ENCODE measurements at regions not wholly inside any gene's neighbourhood (a gene's known extent, or its start where the extent isn't known, plus 50 kb on each side); places are given as distances from the start of the nearest gene placed in this dataset.

- no peak overlapping the region for H3K27ac Mint-ChIP-seq
- H3K9me3 Mint-ChIP-seq: peaks cover 39% of the 10 kb centered on the region
- no peak for ATAC-seq (replicated peaks)
- H3K4me1 Mint-ChIP-seq: no peaks in the 10 kb centered on the region
- no peaks in the 10 kb centered on the region for H3K36me3 Mint-ChIP-seq (ENCODE audit: low read depth)
- no peaks in the 10 kb centered on the region for H3K27me3 Mint-ChIP-seq
- H3K4me3 Mint-ChIP-seq: no peak overlapping the region
Observed at GRCh38 chr5:9865574-9865973, 235.4 kb upstream of the TAS2R1 start.

DNA sequence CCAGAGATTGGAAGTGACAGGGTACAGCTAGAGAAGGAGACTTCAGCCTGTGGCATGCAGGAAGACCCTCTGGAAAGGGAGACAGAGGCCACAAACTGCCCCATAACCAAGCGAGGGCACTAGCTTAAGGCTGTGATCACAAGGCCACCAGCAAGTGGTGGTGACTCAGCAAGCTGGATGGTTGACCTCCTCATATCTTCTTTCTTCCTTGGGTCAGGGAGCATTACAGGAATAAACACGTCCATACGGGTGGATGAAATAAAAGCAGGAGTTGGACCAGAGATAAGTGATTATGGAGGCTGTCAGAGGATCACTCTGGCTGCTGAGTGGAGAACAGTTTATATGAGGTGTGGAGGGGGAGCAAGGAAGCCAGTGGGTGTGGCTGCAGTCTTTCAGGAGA is 234.6 kb upstream of the TAS2R1 start:
- Mint-ChIP-seq H3K27me3 (no peaks in the 10 kb centered on the region), H3K9me3 (peaks cover 34% of the 10 kb centered on the region), H3K4me1 (no peaks in the 10 kb centered on the region), H3K27ac (no peak overlapping the region), H3K4me3 (no peak overlapping the region), H3K36me3 (ENCODE audit: low read depth) (no peaks in the 10 kb centered on the region)
- ATAC-seq (replicated peaks): no peak

DNA sequence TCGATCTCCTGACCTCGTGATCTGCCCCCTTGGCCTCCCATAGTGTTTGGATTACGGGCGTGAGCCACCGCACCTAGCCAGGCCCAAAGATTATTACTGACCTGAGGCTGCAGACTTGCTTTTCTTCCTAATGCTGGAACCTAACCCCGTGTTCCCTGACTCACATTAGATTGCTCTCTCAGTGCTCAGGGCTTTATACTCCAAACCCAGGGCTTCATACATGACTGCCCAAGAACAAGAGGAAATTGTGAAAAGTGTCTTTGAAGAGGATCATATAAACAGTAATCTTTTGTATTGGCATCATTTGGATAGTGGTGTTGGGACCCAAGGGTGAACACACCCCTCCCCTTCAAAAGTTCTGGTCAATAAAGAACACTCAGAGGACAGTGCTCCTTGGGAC is 233.3 kb upstream of the TAS2R1 start:
- H3K4me3 Mint-ChIP-seq: no peak overlapping the region
- no peaks in the 10 kb centered on the region for H3K4me1 Mint-ChIP-seq
- no peak for ATAC-seq (replicated peaks)
- H3K9me3 Mint-ChIP-seq: peaks cover 24% of the 10 kb centered on the region
- no peaks in the 10 kb centered on the region for H3K36me3 Mint-ChIP-seq (ENCODE audit: low read depth)
- no peak overlapping the region for H3K27ac Mint-ChIP-seq
- no peaks in the 10 kb centered on the region for H3K27me3 Mint-ChIP-seq

GRCh38 chr5:9861666-9862256 is 231.6 kb upstream of the TAS2R1 start:
- Mint-ChIP-seq H3K27ac (no peak overlapping the region), H3K4me1 (no peaks in the 10 kb centered on the region), H3K9me3 (peaks cover 20% of the 10 kb centered on the region), H3K36me3 (ENCODE audit: low read depth) (no peaks in the 10 kb centered on the region), H3K4me3 (no peak overlapping the region), H3K27me3 (no peaks in the 10 kb centered on the region)
- no peak for ATAC-seq (replicated peaks)

- Mint-ChIP-seq H3K27me3 (no peaks in the 10 kb centered on the region), H3K9me3 (peaks cover 7% of the 10 kb centered on the region), H3K4me3 (no peak overlapping the region), H3K36me3 (ENCODE audit: low read depth) (no peaks in the 10 kb centered on the region), H3K27ac (no peak overlapping the region), H3K4me1 (no peaks in the 10 kb centered on the region)
- no peak for ATAC-seq (replicated peaks)
Observed at GRCh38 chr5:9859808-9860207, 229.7 kb upstream of the TAS2R1 start.

- Mint-ChIP-seq H3K9me3 (peaks cover 5% of the 10 kb centered on the region), H3K27ac (no peak overlapping the region), H3K27me3 (no peaks in the 10 kb centered on the region), H3K36me3 (ENCODE audit: low read depth) (no peaks in the 10 kb centered on the region), H3K4me1 (no peaks in the 10 kb centered on the region), H3K4me3 (no peak overlapping the region)
- ATAC-seq (replicated peaks): no peak
Observed at GRCh38 chr5:9858043-9858442, 227.9 kb upstream of the TAS2R1 start.

- no peaks in the 10 kb centered on the region for H3K36me3 Mint-ChIP-seq (ENCODE audit: low read depth)
- H3K9me3 Mint-ChIP-seq: peaks cover 13% of the 10 kb centered on the region
- H3K4me3 Mint-ChIP-seq: no peak overlapping the region
- no peak for ATAC-seq (replicated peaks)
- no peaks in the 10 kb centered on the region for H3K27me3 Mint-ChIP-seq
- no peaks in the 10 kb centered on the region for H3K4me1 Mint-ChIP-seq
- H3K27ac Mint-ChIP-seq: no peak overlapping the region
Observed at GRCh38 chr5:9853309-9853708, 223.2 kb upstream of the TAS2R1 start.

GRCh38 chr5:9852671-9853070 is 222.5 kb upstream of the TAS2R1 start:
- H3K4me3 Mint-ChIP-seq: no peak overlapping the region
- no peaks in the 10 kb centered on the region for H3K27me3 Mint-ChIP-seq
- no peaks in the 10 kb centered on the region for H3K36me3 Mint-ChIP-seq (ENCODE audit: low read depth)
- ATAC-seq (replicated peaks): no peak
- no peak overlapping the region for H3K27ac Mint-ChIP-seq
- peaks cover 13% of the 10 kb centered on the region for H3K9me3 Mint-ChIP-seq
- no peaks in the 10 kb centered on the region for H3K4me1 Mint-ChIP-seq

GRCh38 chr5:9851458-9851857 is 221.3 kb upstream of the TAS2R1 start:
- no peak overlapping the region for H3K27ac Mint-ChIP-seq
- no peak overlapping the region for H3K4me3 Mint-ChIP-seq
- H3K4me1 Mint-ChIP-seq: no peaks in the 10 kb centered on the region
- H3K9me3 Mint-ChIP-seq: peaks cover 13% of the 10 kb centered on the region
- no peaks in the 10 kb centered on the region for H3K36me3 Mint-ChIP-seq (ENCODE audit: low read depth)
- no peaks in the 10 kb centered on the region for H3K27me3 Mint-ChIP-seq
- ATAC-seq (replicated peaks): no peak

GRCh38 chr5:9850456-9850855 is 220.3 kb upstream of the TAS2R1 start:
- ATAC-seq (replicated peaks): no peak
- no peak overlapping the region for H3K4me3 Mint-ChIP-seq
- no peaks in the 10 kb centered on the region for H3K36me3 Mint-ChIP-seq (ENCODE audit: low read depth)
- H3K27me3 Mint-ChIP-seq: no peaks in the 10 kb centered on the region
- H3K27ac Mint-ChIP-seq: no peak overlapping the region
- H3K4me1 Mint-ChIP-seq: no peaks in the 10 kb centered on the region
- H3K9me3 Mint-ChIP-seq: peaks cover 14% of the 10 kb centered on the region

DNA sequence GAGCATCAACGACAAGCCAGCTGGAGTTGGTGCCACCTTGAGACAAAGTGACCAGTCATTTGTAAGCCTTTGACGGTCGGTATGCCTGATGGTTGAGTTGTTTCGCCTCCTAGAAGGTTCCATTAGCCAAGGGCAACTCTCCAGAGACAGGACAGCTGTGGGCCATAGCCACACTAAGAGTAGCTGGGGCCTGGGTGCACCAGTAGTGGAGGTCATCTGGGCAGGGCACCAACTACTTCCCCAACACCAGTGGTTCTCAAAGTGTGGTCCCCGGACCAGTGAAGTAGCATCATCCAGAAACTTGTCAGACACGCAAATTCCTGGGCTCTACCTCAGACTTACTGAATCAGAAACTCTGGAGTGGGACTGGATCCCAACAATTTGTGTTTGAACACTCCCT is 217.5 kb upstream of the TAS2R1 start:
- H3K4me3 Mint-ChIP-seq: no peak overlapping the region
- ATAC-seq (replicated peaks): no peak
- no peak overlapping the region for H3K27ac Mint-ChIP-seq
- H3K4me1 Mint-ChIP-seq: no peaks in the 10 kb centered on the region
- H3K9me3 Mint-ChIP-seq: peaks cover 20% of the 10 kb centered on the region
- H3K36me3 Mint-ChIP-seq (ENCODE audit: low read depth): no peaks in the 10 kb centered on the region
- no peaks in the 10 kb centered on the region for H3K27me3 Mint-ChIP-seq

DNA sequence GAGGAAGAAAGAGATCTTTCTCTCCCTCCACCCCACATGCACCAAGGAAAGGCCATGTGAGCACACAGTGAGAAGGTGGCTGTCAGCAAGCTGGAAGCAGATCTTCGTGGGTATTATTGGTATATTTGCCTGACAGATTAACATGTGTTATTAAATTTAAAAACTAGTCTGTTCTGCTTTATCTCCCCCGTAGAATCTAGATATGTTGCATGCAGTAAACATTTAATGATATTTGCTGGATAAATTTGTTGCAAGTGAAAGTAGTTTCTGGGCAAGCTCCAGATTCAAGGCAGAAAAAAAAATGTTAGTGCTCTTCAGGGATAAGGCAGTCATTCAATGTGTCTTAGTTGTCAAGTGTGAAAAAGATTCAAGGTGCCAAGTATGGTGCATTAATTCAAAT is 215.0 kb upstream of the TAS2R1 start:
- H3K4me3 Mint-ChIP-seq: no peak overlapping the region
- no peak overlapping the region for H3K27ac Mint-ChIP-seq
- ATAC-seq (replicated peaks): no peak
- H3K36me3 Mint-ChIP-seq (ENCODE audit: low read depth): no peaks in the 10 kb centered on the region
- peaks cover 21% of the 10 kb centered on the region for H3K9me3 Mint-ChIP-seq
- H3K27me3 Mint-ChIP-seq: no peaks in the 10 kb centered on the region
- H3K4me1 Mint-ChIP-seq: no peaks in the 10 kb centered on the region

DNA sequence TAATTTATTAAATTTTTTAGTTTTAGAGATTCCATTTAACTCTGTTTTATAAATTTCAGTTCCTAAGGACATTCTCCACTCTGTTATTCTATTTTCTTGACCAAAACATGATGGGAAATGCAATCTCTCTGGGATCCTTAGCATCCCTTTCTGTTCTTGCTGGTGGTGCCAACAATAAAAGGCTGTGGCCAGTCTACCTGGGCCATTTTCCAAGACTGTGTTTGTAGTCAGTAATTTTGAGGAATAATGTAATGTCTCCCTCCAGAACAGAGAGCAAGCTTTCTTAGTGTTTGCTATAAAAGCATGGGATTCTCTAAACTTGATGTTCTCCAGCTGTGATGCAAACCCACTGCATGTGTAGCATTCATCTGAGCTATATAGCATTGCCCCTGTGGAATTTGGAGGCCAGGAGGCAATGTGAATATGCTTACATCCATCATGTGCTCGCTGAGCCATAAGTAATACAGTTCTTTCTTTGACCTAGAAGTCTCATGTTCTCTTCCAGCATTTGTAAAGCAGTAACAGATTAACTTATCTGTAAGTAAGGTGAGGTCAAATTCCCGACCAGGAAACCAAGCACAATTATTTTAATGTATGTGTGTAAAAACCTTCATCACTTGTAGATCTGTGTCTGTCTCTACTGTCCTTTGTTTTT is 211.5 kb upstream of the TAS2R1 start:
- Mint-ChIP-seq H3K36me3 (ENCODE audit: low read depth) (no peaks in the 10 kb centered on the region), H3K27me3 (no peaks in the 10 kb centered on the region), H3K4me3 (no peak overlapping the region), H3K4me1 (no peaks in the 10 kb centered on the region), H3K27ac (no peak overlapping the region), H3K9me3 (peaks cover 20% of the 10 kb centered on the region)
- no peak for ATAC-seq (replicated peaks)

DNA sequence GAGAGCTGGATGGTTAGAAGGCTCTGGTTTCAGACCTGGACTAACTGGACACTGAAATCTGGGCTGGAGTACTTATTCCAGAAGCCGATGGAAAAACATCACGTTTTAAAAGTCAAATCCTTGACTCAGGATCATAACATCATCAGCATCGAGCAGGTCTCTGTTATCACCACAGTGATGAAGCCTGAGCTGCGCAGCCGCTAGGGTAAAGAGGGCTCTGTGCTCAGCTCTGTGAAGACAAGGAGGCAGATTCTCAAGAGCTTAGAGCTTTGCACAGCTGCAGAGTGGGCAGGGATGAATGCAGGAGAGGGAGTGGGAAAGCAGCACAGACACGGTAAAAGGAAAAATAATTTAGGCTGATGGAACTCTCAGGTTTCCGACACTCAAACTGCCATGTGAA is 208.8 kb upstream of the TAS2R1 start:
- Mint-ChIP-seq H3K4me3 (no peak overlapping the region), H3K4me1 (no peaks in the 10 kb centered on the region), H3K9me3 (peaks cover 12% of the 10 kb centered on the region), H3K36me3 (ENCODE audit: low read depth) (no peaks in the 10 kb centered on the region), H3K27me3 (no peaks in the 10 kb centered on the region), H3K27ac (no peak overlapping the region)
- no peak for ATAC-seq (replicated peaks)

DNA sequence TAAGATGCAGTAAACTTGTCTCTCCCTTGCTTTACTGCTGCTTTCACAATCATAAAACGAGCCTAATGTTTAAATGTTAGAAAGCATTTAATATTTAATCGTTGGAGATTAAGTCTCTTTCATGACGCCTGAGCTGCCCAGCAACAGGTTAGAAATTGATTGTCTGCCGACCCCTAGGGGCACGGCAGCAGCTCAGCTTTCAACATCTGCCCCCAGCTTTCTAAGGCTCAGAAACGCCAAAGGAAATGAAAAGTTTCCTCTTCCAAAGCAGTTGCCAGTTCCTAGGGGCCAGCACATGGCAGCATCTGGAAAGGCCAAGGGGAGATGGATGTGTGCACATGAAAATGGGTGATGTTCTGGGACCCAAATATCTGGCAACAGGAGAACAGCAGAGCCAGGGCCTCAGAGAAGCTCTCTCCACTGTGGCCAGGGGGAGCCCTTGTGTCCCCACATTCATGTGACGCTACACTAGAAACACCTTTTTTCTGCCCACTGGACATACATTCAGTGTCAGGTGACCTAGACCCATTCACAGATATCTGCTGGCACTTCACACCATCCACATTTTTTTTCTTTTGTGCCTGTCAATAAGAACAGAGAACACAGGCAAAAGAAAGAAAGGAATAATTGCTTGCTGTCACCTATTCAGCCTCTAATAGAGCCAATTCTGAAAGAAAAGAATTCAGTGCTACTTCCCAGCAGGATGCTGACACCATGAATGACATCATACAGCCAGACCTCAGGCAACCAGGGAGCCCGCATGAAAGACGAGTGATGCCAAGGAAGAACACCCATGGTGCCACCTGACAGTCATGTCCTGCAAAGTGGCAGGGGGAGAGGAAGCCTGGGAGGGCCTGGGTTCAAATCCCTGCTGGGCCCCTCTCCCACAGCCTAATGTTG is 205.0 kb upstream of the TAS2R1 start:
- ATAC-seq (replicated peaks): no peak
- Mint-ChIP-seq H3K36me3 (ENCODE audit: low read depth) (no peaks in the 10 kb centered on the region), H3K27me3 (peaks cover 3% of the 10 kb centered on the region), H3K9me3 (peaks cover 11% of the 10 kb centered on the region), H3K27ac (no peak overlapping the region), H3K4me3 (no peak overlapping the region), H3K4me1 (no peaks in the 10 kb centered on the region)

Data from activated T-helper 17 cell treated with anti-CD3 and anti-CD28 coated beads, Interleukin-2, amount 50 U/mL, for 72 hours (primary cell).